IMR-90 (cell line): ENCODE measurements at regions not wholly inside any gene's neighbourhood (a gene's known extent, or its start where the extent isn't known, plus 50 kb on each side); places are given as distances from the start of the nearest gene placed in this dataset.

Source experiments
- ATAC-seq: fragments of 200-7000 bp; cut with Tn5 transposase; 2 replicates; pipeline ENCODE4 v1.9.1; 2020; ENCODE audit warnings: low read depth, mild to moderate bottlenecking, moderate library complexity
- BruUV-seq: library from RNA; stranded (reverse); fragments of 400-500 nt; replicated peaks from 2 replicates; lab custom pipeline; 2021; lab: Mats Ljungman, UMichigan
- CTCF ChIA-PET: fragments of 300-600 bp; formaldehyde crosslinking; extraction: SDS; loops from one replicate; lab custom pipeline; 2021; ENCODE audit warnings: antibody characterized with exemption; lab: Yijun Ruan, JAX
- POLR2A ChIA-PET: fragments of 300-600 bp; sonication (Branson Sonifier 250); formaldehyde crosslinking; loops from one replicate; lab custom pipeline; 2022; ENCODE audit warnings: antibody characterized with exemption; ENCODE audit not compliant: unreplicated experiment; lab: Charles Lee
- DNase-seq: peaks from one replicate; pipeline ENCODE4 v3.0.0; 2013
- H2AFZ ChIP-seq: replicated peaks from 2 replicates; pipeline ENCODE3; 2013; ENCODE audit warnings: low read length, mild to moderate bottlenecking; ENCODE audit not compliant: poor library complexity
- H2AK5ac ChIP-seq: 2 replicates; pipeline ENCODE4 v1.6.1; 2013; ENCODE audit warnings: low read depth, low read length, inconsistent platforms
- H2AK9ac ChIP-seq: replicated peaks from 2 replicates; pipeline ENCODE3; 2013; ENCODE audit warnings: mild to moderate bottlenecking, low read depth, low read length, moderate library complexity; ENCODE audit not compliant: poor library complexity
- H2BK120ac ChIP-seq: 2 replicates; pipeline ENCODE4 v1.6.1; 2013; ENCODE audit warnings: low read depth, low read length, inconsistent platforms
- H2BK15ac ChIP-seq: 3 replicates; pipeline ENCODE4 v1.6.1; 2013; ENCODE audit warnings: low read depth, low read length, inconsistent platforms
- H2BK20ac ChIP-seq: 2 replicates; pipeline ENCODE4 v1.6.1; 2013; ENCODE audit warnings: low read depth, mild to moderate bottlenecking, inconsistent platforms, low read length, moderate library complexity
- H2BK5ac ChIP-seq: 2 replicates; pipeline ENCODE4 v1.6.1; 2013; ENCODE audit warnings: mild to moderate bottlenecking, low read depth, low read length, inconsistent platforms; ENCODE audit not compliant: poor library complexity, severe bottlenecking
- H3K14ac ChIP-seq: replicated peaks from 2 replicates; pipeline ENCODE4 v1.6.1; 2013; ENCODE audit warnings: low read depth, low read length, inconsistent platforms
- H3K18ac ChIP-seq: 2 replicates; pipeline ENCODE4 v1.6.1; 2013; ENCODE audit warnings: low read depth, low read length, control low read depth
- H3K23ac ChIP-seq: 2 replicates; pipeline ENCODE4 v1.6.1; 2013; ENCODE audit warnings: low read depth, low read length, inconsistent platforms
- H3K27ac ChIP-seq: 2 replicates; pipeline ENCODE4 v1.5.1; 2013; ENCODE audit warnings: mild to moderate bottlenecking, control low read depth, low read length; ENCODE audit not compliant: insufficient read depth
- H3K27me3 ChIP-seq: 2 replicates; pipeline ENCODE4 v1.6.1; 2013; ENCODE audit warnings: low read length; ENCODE audit not compliant: control insufficient read depth, insufficient read depth
- H3K36me3 ChIP-seq: 2 replicates; pipeline ENCODE4 v1.6.1; 2013; ENCODE audit warnings: low read length, mixed read lengths; ENCODE audit not compliant: control insufficient read depth, insufficient read depth
- H3K4ac ChIP-seq: 2 replicates; pipeline ENCODE4 v1.6.1; 2013; ENCODE audit warnings: low read depth, low read length, inconsistent platforms
- H3K4me1 ChIP-seq: 2 replicates; pipeline ENCODE4 v1.6.1; 2013; ENCODE audit warnings: low read length, mixed read lengths; ENCODE audit not compliant: control insufficient read depth, insufficient read depth
- H3K4me2 ChIP-seq: 2 replicates; pipeline ENCODE4 v1.6.1; 2013; ENCODE audit warnings: low read depth, mild to moderate bottlenecking, control low read depth, low read length, moderate library complexity
- H3K4me3 ChIP-seq: 2 replicates; pipeline ENCODE4 v1.5.1; 2013; ENCODE audit warnings: low read depth, mild to moderate bottlenecking, control low read depth, low read length, moderate library complexity; ENCODE audit not compliant: insufficient read depth
- H3K56ac ChIP-seq: 2 replicates; pipeline ENCODE4 v1.6.1; 2013; ENCODE audit warnings: low read length, inconsistent platforms; ENCODE audit not compliant: insufficient read depth; ENCODE audit errors: extremely low read depth
- H3K79me1 ChIP-seq, 2 experiments: 2 replicates each; pipeline ENCODE4 v1.6.1; 2013; ENCODE audit warnings: low read length in 2 of 2, inconsistent platforms in 1 of 2, low read depth in 1 of 2
- H3K9ac ChIP-seq: 2 replicates; pipeline ENCODE4 v1.6.1; 2013; ENCODE audit warnings: low read depth, low read length, control low read depth
- H3K9me1 ChIP-seq: 2 replicates; pipeline ENCODE4 v1.6.1; 2013; ENCODE audit warnings: low read length, inconsistent platforms; ENCODE audit not compliant: insufficient read depth
- H3K9me3 ChIP-seq: 2 replicates; pipeline ENCODE4 v1.6.1; 2013; ENCODE audit warnings: low read length; ENCODE audit not compliant: control insufficient read depth, insufficient read depth
- H4K20me1 ChIP-seq: 2 replicates; pipeline ENCODE4 v1.6.1; 2013; ENCODE audit warnings: low read length, inconsistent platforms; ENCODE audit not compliant: insufficient read depth
- H4K5ac ChIP-seq: 2 replicates; pipeline ENCODE4 v1.6.1; 2013; ENCODE audit warnings: mild to moderate bottlenecking, low read depth, low read length, control low read depth
- H4K8ac ChIP-seq, 2 experiments: 2 replicates each; pipeline ENCODE4 v1.6.1; 2013; ENCODE audit warnings: low read depth in 2 of 2, low read length in 2 of 2, control low read depth in 1 of 2, inconsistent platforms in 1 of 2
- H4K91ac ChIP-seq: 2 replicates; pipeline ENCODE4 v1.6.1; 2013; ENCODE audit warnings: low read depth, low read length, inconsistent platforms; ENCODE audit not compliant: insufficient read depth
- BHLHE40 ChIP-seq: fragments of 150-350 bp; IDR thresholded peaks from 2 replicates; pipeline ENCODE4 v1.6.1; 2016; ENCODE audit warnings: mild to moderate bottlenecking, low read depth, low read length
- CHD1 ChIP-seq: IDR thresholded peaks from 2 replicates; pipeline ENCODE4 v1.6.1; 2012; ENCODE audit warnings: low read depth, low read length, improper control_type of control experiment
- FOS ChIP-seq: fragments of 150-350 bp; IDR thresholded peaks from 2 replicates; pipeline ENCODE4 v1.6.1; 2016; ENCODE audit warnings: low read depth, low read length
- MAFK ChIP-seq: IDR thresholded peaks from 2 replicates; pipeline ENCODE4 v1.6.1; 2012; ENCODE audit warnings: low read depth, low read length, improper control_type of control experiment
- MAZ ChIP-seq: IDR thresholded peaks from 2 replicates; pipeline ENCODE4 v1.6.1; 2012; ENCODE audit warnings: low read depth, mild to moderate bottlenecking, low read length, improper control_type of control experiment, moderate library complexity, borderline replicate concordance
- MXI1 ChIP-seq: IDR thresholded peaks from 2 replicates; pipeline ENCODE4 v1.6.1; 2012; ENCODE audit warnings: low read depth, mild to moderate bottlenecking, low read length, moderate library complexity, borderline replicate concordance
- NFE2L2 ChIP-seq: fragments of 150-350 bp; IDR thresholded peaks from 2 replicates; pipeline ENCODE4 v1.6.1; 2016; ENCODE audit warnings: low read depth, mild to moderate bottlenecking, low read length
- POLR2A ChIP-seq: IDR thresholded peaks from 2 replicates; pipeline ENCODE4 v1.6.1; 2012; ENCODE audit warnings: mild to moderate bottlenecking, low read depth, low read length
- RAD21 ChIP-seq: IDR thresholded peaks from 2 replicates; pipeline ENCODE4 v1.6.1; 2012; ENCODE audit warnings: low read length, improper control_type of control experiment
- RCOR1 ChIP-seq: IDR thresholded peaks from 2 replicates; pipeline ENCODE4 v1.6.1; 2012; ENCODE audit warnings: mild to moderate bottlenecking, low read length, improper control_type of control experiment; ENCODE audit not compliant: insufficient replicate concordance
- RFX5 ChIP-seq: IDR thresholded peaks from 2 replicates; pipeline ENCODE4 v1.8.0; 2012; ENCODE audit warnings: low read depth, mild to moderate bottlenecking, low read length, moderate library complexity
- SMC3 ChIP-seq: fragments of 150-350 bp; IDR thresholded peaks from 2 replicates; pipeline ENCODE4 v1.6.1; 2016; ENCODE audit warnings: low read depth, mild to moderate bottlenecking, antibody characterized with exemption, low read length, moderate library complexity
- WGBS, 2 experiments: methylation state at CpG; one replicate each; pipeline versions ENCODE4 v1.1.5 to v1.1.7; 2013; ENCODE audit warnings: missing lambda C conversion rate in 2 of 2; ENCODE audit not compliant: insufficient read length in 1 of 2; ENCODE audit errors: extremely low coverage in 2 of 2; 5-methylcytosine and 5-hydroxymethylcytosine counted together
- dilution Hi-C: fragments of 300-500 bp; cut with HindIII; formaldehyde crosslinking; loops from one replicate; pipeline ENCODE4 v1.14.3; 2018; ENCODE audit warnings: low sequenced_read_pairs; ENCODE audit not compliant: unreplicated experiment
- in situ Hi-C: fragments of 300-500 bp; cut with MboI; formaldehyde crosslinking; loops from 3 replicates; pipeline ENCODE4 v1.14.3; 2019; ENCODE audit warnings: low sequenced_read_pairs, inconsistent platforms, mixed read lengths
- intact Hi-C: fragments of 100-400 bp; cut with micrococcal nuclease; formaldehyde crosslinking; loops from 2 replicates; pipeline ENCODE4 v1.10.0; 2022
- TF ChIP-seq, protein P1 (sequence below): fragments of 150-350 bp; IDR thresholded peaks from 2 replicates; pipeline ENCODE4 v1.6.1; 2016; ENCODE audit warnings: low read depth, mild to moderate bottlenecking, low read length, moderate library complexity, borderline replicate concordance
- TF ChIP-seq, protein P2 (sequence below): fragments of 150-350 bp; IDR thresholded peaks from 2 replicates; pipeline ENCODE4 v1.6.1; 2017; ENCODE audit warnings: mild to moderate bottlenecking, antibody characterized with exemption, low read length, low read depth

DNA sequence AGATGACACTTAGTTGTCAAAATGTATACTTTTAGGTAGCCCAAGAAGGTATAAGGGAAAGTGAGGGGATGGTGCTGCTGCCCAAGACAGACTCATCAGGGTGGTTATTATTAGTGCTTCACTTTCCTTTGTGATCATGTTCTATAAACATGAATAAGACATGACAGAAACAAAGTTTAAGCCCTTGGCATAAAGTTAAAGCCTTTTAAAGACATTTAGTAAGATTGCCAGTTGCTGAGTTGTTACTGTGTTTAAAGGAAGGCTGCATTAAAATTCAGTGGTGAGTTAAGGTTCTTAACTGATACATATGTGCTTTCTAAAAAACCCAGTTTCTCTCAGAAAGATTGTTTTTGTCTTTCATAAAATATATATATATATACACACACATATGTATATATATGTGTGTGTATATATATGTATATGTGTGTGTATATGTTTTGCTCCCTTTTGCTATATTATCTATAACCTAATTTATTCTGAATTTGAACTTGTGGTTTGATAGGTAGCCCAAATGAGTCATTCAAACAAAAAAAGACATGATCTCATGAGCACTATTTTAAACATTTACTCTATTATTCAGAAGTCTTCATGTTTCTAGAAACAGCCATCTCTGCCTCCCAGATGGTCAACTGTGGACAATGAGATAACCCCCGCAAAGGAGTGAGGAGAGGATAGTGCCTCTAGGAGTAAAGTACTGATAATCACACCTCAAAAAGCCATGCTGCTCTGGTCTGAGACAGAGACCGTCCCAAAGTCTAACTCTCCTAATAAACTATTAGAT is 98.1 kb upstream of the OTUD4 start:
- Histone ChIP-seq H2BK120ac (peak overlapping the region; percentile 78), H3K27me3 (no peaks in the 10 kb centered on the region)
- intact Hi-C loops, result loop anchor here (2.0 kb wide), 1 partner anchor 100 kb away; no protein-coding TSS in a partner anchor
- TF ChIP-seq FOS (no peak), POLR2A (no peak), MAFK (no peak), SMC3 (no peak), RCOR1 (no peak), NFE2L2 (no peak), CHD1 (no peak), MAZ (no peak), MXI1 (no peak), RAD21 (no peak), BHLHE40 (no peak), RFX5 (no peak)
- TF ChIP-seq, protein P1, sequence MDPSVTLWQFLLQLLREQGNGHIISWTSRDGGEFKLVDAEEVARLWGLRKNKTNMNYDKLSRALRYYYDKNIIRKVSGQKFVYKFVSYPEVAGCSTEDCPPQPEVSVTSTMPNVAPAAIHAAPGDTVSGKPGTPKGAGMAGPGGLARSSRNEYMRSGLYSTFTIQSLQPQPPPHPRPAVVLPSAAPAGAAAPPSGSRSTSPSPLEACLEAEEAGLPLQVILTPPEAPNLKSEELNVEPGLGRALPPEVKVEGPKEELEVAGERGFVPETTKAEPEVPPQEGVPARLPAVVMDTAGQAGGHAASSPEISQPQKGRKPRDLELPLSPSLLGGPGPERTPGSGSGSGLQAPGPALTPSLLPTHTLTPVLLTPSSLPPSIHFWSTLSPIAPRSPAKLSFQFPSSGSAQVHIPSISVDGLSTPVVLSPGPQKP, result no peak
- TF ChIP-seq, protein P2, sequence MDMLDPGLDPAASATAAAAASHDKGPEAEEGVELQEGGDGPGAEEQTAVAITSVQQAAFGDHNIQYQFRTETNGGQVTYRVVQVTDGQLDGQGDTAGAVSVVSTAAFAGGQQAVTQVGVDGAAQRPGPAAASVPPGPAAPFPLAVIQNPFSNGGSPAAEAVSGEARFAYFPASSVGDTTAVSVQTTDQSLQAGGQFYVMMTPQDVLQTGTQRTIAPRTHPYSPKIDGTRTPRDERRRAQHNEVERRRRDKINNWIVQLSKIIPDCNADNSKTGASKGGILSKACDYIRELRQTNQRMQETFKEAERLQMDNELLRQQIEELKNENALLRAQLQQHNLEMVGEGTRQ, result no peak

More for the DNA sequence above, 98.1 kb upstream of the OTUD4 start:
- Histone ChIP-seq H3K9me3 (no peaks in the 10 kb centered on the region), H3K4me2 (peak overlapping the region; percentile 68), H3K4ac (peak overlapping the region; percentile 69; the same call in 1 of the 2 replicates), H2AK5ac (no peak overlapping the region), H3K56ac (peak overlapping the region; percentile 48), H3K27ac (peak overlapping the region; percentile 75; the same call in 1 of the 2 replicates), H4K5ac (peak overlapping the region; percentile 71), H4K91ac (peak overlapping the region; percentile 60; the same call in 1 of the 2 replicates), H3K4me3 (no peak overlapping the region), H3K23ac (peak overlapping the region; percentile 70; the same call in 1 of the 2 replicates), H2BK5ac (peak overlapping the region; percentile 71), H2BK20ac (peak overlapping the region; percentile 88), H4K20me1 (no peaks in the 10 kb centered on the region), H2BK15ac (peak overlapping the region; percentile 31), H2AFZ (no peak overlapping the region), H3K36me3 (no peaks in the 10 kb centered on the region), H4K8ac (peak overlapping the region; percentile 54 to 69; a peak in 3 of 4 replicates), H3K9me1 (0 out of 2 replicates have a peak, but pooled peaks cover 3% of the 10 kb centered on the region), H3K79me1 (no peaks in the 10 kb centered on the region), H3K18ac (peak overlapping the region; percentile 96), H2AK9ac (no peak overlapping the region), H3K14ac (peak overlapping the region; percentile 61), H3K9ac (no peak overlapping the region), H3K4me1 (peaks cover 11% of the 10 kb centered on the region)
- CTCF ChIA-PET, result interaction anchor here (1.0 kb wide), 1 partner anchor 28 kb away, joined by 3 read pairs; no protein-coding TSS in a partner anchor
- WGBS, 2 experiments, result no CpG with 5 or more reads among the region's 2 CpGs
- dilution Hi-C loops (no loop called here), in situ Hi-C loops (no loop called here)
- ATAC-seq, result peak; percentile 70
- POLR2A ChIA-PET, result no interaction called here
- peak; percentile 87 for DNase-seq
- no TSS peak for BruUV-seq
